ENCODE measurements at regions not wholly inside any gene's neighbourhood (a gene's known extent, or its start where the extent isn't known, plus 50 kb on each side); places are given as distances from the start of the nearest gene placed in this dataset.
"Not testable (repeated sequence)": the region's sequence is repeated elsewhere in the genome, so short reads cannot be mapped to it uniquely, and the experiment has no call there.

- no peak for DNase-seq (ENCODE audit: low read depth)
Measured at GRCh38 chr17:34024386-34024785, 230.7 kb upstream of the CCL2 start.

DNA sequence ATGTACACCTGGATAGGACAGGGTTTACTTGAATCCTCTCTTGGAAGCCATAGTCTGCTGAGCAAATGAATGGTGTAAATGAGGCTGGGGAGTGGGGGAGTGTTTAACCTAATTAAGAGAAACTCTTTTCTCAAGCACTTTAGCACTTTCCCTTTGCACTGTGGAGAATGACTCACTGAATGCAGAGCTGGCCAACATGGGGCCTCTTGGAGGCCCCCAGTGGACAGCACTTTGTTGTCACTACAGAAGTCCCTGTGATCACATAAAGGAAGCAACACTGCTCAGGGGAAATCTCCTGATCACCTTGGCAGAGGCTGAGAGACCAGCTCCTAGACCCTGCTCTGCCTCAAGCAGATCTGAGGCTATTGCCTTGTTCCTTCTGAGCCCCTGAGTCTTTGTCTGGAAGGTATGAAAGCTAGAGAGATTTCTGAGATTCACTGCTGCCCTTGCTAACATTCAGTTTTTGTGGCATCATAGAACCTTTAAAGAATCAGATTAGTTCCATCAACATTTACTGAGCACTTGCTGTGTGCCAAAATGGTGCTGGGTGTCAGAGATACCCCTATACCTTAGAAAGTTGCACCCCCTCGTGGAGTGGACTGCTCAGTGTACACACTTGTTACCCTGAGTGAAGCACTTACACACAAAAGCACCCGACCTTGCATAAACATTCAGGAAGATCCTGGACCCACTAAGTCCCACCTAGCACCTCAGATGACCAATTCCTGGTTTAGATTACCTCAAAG lies 230.1 kb upstream of the CCL2 start:
- DNase-seq (ENCODE audit: low read depth) = no peak

- not testable (repeated sequence) for DNase-seq (ENCODE audit: low read depth)
Measured at GRCh38 chr17:34030601-34031000, 224.5 kb upstream of the CCL2 start.

- not testable (repeated sequence) for DNase-seq (ENCODE audit: low read depth)
Measured at GRCh38 chr17:34032305-34032704, 222.8 kb upstream of the CCL2 start.

- DNase-seq (ENCODE audit: low read depth) = not testable (repeated sequence)
Measured at GRCh38 chr17:34038786-34039185, 216.3 kb upstream of the CCL2 start.

DNA sequence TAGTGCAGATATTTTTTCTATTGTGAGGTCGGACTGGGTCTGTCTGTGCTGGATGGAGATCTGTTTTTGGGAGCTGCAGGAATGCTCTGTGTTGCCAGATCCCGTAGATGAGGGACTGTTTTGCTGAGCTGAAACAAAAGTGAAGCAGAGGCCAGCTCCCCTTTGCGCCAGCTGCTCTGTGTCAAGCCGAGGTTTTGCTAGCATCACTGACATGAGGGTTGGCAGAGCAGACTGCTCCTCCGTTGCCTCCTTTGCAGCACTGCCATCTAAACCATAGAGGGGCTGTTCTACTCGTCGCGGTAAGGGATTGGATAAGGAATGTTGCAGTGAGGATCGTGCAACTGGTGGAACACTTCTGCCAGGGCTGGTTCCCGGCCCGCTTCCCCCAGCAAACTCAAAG lies 215.9 kb upstream of the CCL2 start:
- not testable (repeated sequence) for DNase-seq (ENCODE audit: low read depth)

DNA sequence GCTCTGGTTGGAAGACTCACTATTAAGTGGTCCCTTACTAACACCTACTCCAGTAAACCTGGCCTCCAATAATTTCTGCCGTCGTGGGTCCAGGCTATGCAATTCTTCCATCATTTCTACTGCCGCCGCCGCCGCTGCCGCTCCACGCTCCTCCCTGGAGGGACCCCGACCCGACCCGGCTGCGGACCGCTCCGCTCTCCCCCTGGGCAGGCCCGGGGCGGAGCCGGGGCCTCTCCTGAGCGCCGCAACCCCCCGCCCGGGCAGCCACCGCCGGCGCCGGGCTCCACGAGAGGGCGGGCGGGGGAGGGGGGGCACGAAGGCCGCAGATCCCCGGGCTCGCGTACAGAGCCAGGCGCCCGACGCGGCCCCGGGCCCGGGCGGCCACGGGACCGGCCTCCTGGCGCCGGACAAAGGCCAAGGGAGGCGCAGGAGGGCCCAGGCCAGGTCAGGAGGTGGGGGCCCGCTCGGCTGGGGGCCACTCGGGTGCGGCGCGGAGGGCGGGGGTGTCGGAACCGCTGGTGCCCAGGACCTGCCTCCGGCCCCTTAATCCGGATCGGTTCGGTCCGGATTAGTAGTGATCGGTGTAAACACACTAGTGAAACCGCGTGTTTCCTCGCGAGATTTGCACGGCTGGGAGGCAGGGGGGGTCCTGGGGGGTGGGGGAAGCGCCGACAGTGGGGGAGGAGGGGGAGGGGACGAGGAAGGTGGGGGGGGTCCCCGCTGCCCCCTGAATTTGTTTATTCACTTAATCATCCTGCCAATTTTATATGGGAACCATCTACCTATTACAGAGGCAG lies 215.1 kb upstream of the CCL2 start:
- DNase-seq (ENCODE audit: low read depth) = peak; percentile 1

DNA sequence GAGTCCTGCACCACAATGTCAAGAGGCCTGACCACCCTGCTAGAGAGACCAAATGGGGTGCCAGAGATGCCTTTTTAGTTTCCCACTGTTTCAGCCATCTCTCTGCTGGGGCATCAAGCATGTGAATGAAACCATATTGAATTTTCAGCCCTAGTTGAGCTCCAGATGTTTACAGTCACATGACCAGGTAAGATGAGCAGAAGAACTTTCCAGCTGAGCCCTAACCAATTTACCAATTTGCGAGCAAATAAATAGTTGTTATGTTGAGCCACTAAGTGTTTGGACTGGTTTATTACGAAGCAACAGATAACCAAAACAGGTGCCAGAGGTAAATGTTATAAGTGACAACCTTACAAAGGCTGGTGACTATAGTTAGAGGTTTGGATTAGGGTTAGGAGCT lies 209.1 kb upstream of the CCL2 start:
- DNase-seq (ENCODE audit: low read depth) = no peak

DNA sequence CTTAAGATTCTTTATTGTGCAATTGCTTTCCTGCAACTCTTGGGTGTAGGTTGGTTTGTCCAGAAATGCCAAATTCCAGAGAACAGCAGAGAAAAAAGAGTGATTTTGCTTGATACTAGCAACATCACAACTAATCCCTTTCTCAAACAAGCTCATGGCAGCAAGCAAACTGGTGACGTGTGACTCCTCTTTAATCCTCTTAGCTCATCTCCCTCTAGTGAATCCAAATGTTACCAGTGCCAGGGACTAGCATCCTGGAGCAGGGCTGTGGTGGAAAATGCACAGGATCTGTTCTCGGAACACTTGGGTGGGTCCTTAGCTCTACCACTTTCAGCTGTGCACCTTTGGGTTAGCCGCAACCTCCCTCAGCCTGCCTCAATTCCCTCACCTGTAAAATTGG lies 204.0 kb upstream of the CCL2 start:
- no peak for DNase-seq (ENCODE audit: low read depth)

GRCh38 chr17:34054495-34054894 lies 200.6 kb upstream of the CCL2 start:
- DNase-seq (ENCODE audit: low read depth) = no peak

- no peak for DNase-seq (ENCODE audit: low read depth)
Measured at GRCh38 chr17:34055606-34056005, 199.5 kb upstream of the CCL2 start.

DNA sequence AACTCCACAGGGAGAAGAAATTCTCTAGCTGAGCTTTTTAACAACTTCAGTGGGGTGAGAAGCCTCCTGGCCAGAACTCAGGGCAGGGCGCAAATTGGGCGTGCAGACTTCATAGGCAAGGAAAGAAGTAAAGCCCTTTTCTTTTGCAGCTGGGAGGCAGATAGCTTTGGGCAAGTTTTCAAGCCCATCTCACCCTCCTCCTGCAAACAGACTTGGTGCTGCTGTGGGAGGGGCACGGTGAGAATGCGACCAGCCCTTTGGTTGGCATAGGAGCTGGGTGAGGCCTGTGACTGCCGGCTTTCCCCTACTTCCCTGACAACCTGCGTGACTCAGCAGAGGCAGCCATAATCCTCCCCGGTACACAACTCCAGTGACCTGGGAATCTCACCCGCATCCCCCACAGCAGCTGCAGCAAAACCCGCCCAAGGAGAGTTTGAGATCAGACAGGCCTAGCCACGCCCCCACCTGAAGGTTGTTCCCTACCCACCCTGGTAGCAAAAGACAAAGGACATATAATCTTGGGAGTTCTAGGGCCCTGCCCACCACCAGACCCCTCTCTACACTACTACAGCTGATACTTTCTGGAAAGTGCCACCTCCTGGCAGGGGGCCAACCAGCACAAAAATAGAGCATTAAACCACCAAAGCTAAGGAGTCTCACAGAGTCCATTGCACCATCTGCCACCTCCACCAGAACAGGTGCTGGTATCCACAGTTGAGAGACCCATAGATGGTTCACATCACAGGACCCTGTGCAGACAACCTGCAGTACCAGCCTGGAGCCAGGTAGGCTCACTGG lies 195.5 kb upstream of the CCL2 start:
- DNase-seq (ENCODE audit: low read depth) = no peak

- no peak for DNase-seq (ENCODE audit: low read depth)
Measured at GRCh38 chr17:34066528-34066927, 188.6 kb upstream of the CCL2 start.

DNA sequence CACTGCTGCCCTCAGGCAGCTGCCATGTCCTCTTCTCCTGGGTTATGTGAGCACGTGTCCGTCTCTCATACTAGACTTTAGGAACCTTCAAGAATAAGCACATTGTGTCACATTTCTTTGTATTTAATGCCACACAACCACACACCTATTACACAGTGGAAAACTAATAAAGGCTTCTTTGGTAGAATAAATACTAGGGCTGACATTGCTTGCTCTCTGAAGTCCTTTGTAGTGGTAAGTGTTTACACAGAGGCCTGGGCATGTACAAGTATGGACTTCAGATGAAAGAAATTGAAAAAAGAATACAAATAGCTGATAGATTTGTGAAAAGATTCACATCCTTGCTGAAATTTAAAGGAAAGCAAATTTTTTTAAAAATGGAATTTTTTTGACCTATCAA lies 188.1 kb upstream of the CCL2 start:
- DNase-seq (ENCODE audit: low read depth) = no peak

GRCh38 chr17:34068571-34068970 lies 186.5 kb upstream of the CCL2 start:
- DNase-seq (ENCODE audit: low read depth) = no peak

DNA sequence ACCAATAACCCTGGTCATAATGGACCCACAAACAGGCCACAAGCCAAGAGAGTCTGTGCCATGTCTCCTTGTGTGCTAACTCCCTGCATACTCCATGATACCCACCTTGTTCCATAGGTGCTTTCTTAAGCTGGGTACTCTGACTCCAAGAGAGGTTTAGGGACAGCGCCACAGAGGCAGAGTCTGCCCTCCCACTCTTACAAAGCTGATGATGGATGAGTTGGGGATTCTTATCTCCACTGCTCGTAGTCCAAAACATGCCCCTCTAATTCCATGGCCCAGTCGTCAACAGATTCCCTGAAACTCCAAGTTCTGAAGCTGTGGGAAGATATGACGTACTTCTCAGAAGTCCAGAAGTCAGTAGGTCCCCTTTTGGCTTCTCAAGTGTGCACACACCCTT lies 184.4 kb upstream of the CCL2 start:
- DNase-seq (ENCODE audit: low read depth) = no peak

GRCh38 chr17:34071886-34072420 lies 183.1 kb upstream of the CCL2 start:
- DNase-seq (ENCODE audit: low read depth) = no peak

- no peak for DNase-seq (ENCODE audit: low read depth)
Measured at GRCh38 chr17:34075076-34075475, 180.0 kb upstream of the CCL2 start.

DNA sequence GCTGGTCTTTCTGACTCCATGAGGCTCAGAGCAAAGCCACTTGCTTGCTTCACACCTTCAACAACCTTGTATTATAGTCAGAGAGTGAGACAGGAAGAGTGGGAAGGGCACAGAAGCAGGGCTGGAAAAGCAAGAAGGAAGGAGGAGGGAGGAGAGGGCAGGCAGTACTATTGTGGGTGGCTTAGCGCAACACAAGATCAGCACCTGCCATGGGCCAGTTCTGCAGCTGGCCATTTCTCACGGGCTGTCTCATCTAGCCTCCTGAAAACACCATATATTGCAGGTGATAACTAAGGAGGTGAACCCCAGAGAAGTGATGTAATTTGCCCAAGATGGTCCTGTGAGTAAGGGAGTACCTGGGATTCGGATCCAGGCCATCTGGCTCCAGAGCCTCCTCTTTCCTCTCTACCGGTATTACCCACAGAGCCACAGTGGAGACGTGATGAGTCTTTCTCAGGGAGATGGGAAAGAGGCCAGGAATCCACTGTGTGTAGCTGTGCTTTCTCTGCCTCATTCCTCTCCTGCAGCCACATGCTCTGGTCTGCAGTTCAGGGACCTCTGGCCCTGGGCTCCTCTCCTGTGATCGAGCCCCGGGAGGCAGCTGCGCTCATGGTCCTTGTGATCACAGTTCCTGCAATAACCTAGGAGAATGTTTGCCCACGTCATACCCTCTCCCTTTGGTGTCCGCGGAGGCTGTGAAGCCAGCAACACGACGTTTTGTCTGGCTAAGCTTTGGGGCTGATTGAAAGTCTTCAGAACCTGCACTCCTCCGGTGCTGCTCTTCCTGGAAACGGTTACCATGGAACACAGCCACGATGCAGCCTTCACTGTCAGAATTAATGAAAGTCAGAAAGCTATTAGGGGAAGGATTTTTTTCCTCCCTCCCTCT lies 178.1 kb upstream of the CCL2 start:
- no peak for DNase-seq (ENCODE audit: low read depth)

GRCh38 chr17:34081269-34081668 lies 173.8 kb upstream of the CCL2 start:
- DNase-seq (ENCODE audit: low read depth) = no peak

GRCh38 chr17:34082404-34082803 lies 172.7 kb upstream of the CCL2 start:
- DNase-seq (ENCODE audit: low read depth) = no peak

Measured in fibroblast of the conjunctiva (primary cell).